PC-9 (cell line): ENCODE measurements at regions not wholly inside any gene's neighbourhood (a gene's known extent, or its start where the extent isn't known, plus 50 kb on each side); places are given as distances from the start of the nearest gene placed in this dataset.

Source experiments
- BruUV-seq: library from RNA; stranded (reverse); fragments of 400-500 nt; replicated peaks from 2 replicates; lab custom pipeline; 2021; lab: Mats Ljungman, UMichigan
- CTCF ChIA-PET: fragments of 300-600 bp; sonication (Branson Sonifier 250); formaldehyde crosslinking; loops from one replicate; lab custom pipeline; 2022; ENCODE audit warnings: antibody characterized with exemption; lab: Charles Lee
- POLR2A ChIA-PET: fragments of 300-600 bp; sonication (Branson Sonifier 250); formaldehyde crosslinking; loops from one replicate; lab custom pipeline; 2022; ENCODE audit warnings: antibody characterized with exemption; ENCODE audit not compliant: unreplicated experiment; lab: Charles Lee
- DNase-seq, 2 experiments: peaks; one replicate each; pipeline versions ENCODE4 v3.0.0 to v3.0.0-alpha.2; 2015 to 2022; ENCODE audit warnings: mixed read lengths in 1 of 2
- H2AFZ ChIP-seq: fragments of 200-600 bp; sonication (generic); 2 replicates; pipeline ENCODE4 v1.8.1; 2017; ENCODE audit warnings: antibody characterized with exemption
- H3F3A ChIP-seq: fragments of 200-600 bp; sonication (generic); 2 replicates; pipeline ENCODE4 v1.8.1; 2017; ENCODE audit warnings: antibody characterized with exemption, mild to moderate bottlenecking, low read depth; ENCODE audit not compliant: insufficient read depth
- H3K27ac ChIP-seq: fragments of 200-600 bp; sonication (generic); 2 replicates; pipeline ENCODE4 v1.6.1; 2016; ENCODE audit warnings: mixed run types
- H3K27me3 ChIP-seq: fragments of 200-600 bp; sonication (generic); 2 replicates; pipeline ENCODE4 v1.6.1; 2016; ENCODE audit warnings: low read depth, mixed run types; ENCODE audit not compliant: insufficient read depth
- H3K36me3 ChIP-seq: fragments of 200-600 bp; sonication (generic); 2 replicates; pipeline ENCODE4 v1.6.1; 2016; ENCODE audit warnings: low read depth, mixed run types
- H3K4me1 ChIP-seq: fragments of 200-600 bp; sonication (generic); replicated peaks from 2 replicates; pipeline ENCODE4 v1.6.1; 2016; ENCODE audit warnings: mixed run types; ENCODE audit not compliant: insufficient read depth
- H3K4me2 ChIP-seq: fragments of 200-600 bp; sonication (generic); 2 replicates; pipeline ENCODE4 v1.6.1; 2017; ENCODE audit warnings: mixed run types
- H3K4me3 ChIP-seq: fragments of 200-600 bp; sonication (generic); 2 replicates; pipeline ENCODE4 v1.6.1; 2016; ENCODE audit warnings: mixed run types
- H3K79me2 ChIP-seq: fragments of 200-600 bp; sonication (generic); 2 replicates; pipeline ENCODE4 v1.6.1; 2017; ENCODE audit warnings: low read depth, mixed run types
- H3K9me2 ChIP-seq: fragments of 200-600 bp; sonication (generic); 2 replicates; pipeline ENCODE4 v1.8.1; 2017; ENCODE audit warnings: mild to moderate bottlenecking; ENCODE audit not compliant: insufficient read depth
- H3K9me3 ChIP-seq: fragments of 200-600 bp; sonication (generic); 2 replicates; pipeline ENCODE4 v1.8.1; 2016; ENCODE audit warnings: low read depth; ENCODE audit not compliant: insufficient read depth
- H4K20me1 ChIP-seq: fragments of 200-600 bp; sonication (generic); 2 replicates; pipeline ENCODE4 v1.8.1; 2017; ENCODE audit not compliant: insufficient read depth
- EZH2 ChIP-seq: fragments of 200-600 bp; sonication (generic); IDR thresholded peaks from 2 replicates; pipeline ENCODE4 v1.8.0; 2017; ENCODE audit warnings: antibody characterized with exemption, low read depth
- intact Hi-C: fragments of 100-400 bp; cut with micrococcal nuclease; formaldehyde crosslinking; loops from one replicate; pipeline ENCODE4 v1.10.0; 2022; ENCODE audit not compliant: unreplicated experiment
- TF ChIP-seq, protein P1 (sequence below): fragments of 200-600 bp; sonication (generic); conservative IDR thresholded peaks from 2 replicates; pipeline ENCODE4 v1.6.1; 2017; ENCODE audit warnings: mixed run types, antibody characterized with exemption, mild to moderate bottlenecking, moderate library complexity

DNA sequence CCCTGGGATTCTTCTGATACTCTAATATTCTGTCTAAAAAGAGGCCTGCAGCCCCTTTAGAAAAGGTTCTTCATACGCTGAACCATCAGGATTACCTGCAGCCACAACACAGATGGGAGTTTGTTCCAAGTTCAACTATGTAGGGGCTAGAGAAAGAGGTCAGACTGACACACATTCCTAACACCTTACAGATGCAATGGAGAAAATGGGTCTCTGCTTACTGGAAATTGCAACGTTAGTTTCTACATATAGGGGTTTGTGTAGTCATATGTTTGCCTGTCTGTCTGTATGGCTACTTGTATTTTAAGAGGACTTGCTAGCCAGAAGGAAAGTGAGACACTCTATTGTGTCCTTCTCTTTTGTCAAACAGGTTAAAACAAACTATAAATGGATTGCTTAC lies 618.5 kb downstream of the INHBA start:
- no peaks in the 10 kb centered on the region for H3F3A ChIP-seq
- no TSS peak for BruUV-seq
- peaks cover 3% of the 10 kb centered on the region; the same call in 1 of the 2 replicates for H3K9me3 ChIP-seq
- no peaks in the 10 kb centered on the region for H4K20me1 ChIP-seq
- H2AFZ ChIP-seq = no peak overlapping the region
- H3K4me3 ChIP-seq = no peak overlapping the region
- H3K4me2 ChIP-seq = no peak overlapping the region
- no peaks in the 10 kb centered on the region for H3K4me1 ChIP-seq
- TF ChIP-seq, protein P1, sequence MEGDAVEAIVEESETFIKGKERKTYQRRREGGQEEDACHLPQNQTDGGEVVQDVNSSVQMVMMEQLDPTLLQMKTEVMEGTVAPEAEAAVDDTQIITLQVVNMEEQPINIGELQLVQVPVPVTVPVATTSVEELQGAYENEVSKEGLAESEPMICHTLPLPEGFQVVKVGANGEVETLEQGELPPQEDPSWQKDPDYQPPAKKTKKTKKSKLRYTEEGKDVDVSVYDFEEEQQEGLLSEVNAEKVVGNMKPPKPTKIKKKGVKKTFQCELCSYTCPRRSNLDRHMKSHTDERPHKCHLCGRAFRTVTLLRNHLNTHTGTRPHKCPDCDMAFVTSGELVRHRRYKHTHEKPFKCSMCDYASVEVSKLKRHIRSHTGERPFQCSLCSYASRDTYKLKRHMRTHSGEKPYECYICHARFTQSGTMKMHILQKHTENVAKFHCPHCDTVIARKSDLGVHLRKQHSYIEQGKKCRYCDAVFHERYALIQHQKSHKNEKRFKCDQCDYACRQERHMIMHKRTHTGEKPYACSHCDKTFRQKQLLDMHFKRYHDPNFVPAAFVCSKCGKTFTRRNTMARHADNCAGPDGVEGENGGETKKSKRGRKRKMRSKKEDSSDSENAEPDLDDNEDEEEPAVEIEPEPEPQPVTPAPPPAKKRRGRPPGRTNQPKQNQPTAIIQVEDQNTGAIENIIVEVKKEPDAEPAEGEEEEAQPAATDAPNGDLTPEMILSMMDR = no peak
- no peak for TF ChIP-seq EZH2
- H3K27me3 ChIP-seq = no peaks in the 10 kb centered on the region
- no peaks in the 10 kb centered on the region for H3K9me2 ChIP-seq
- POLR2A ChIA-PET = no interaction called here
- DNase-seq = no peak
- H3K79me2 ChIP-seq = no peaks in the 10 kb centered on the region
- intact Hi-C loops = no loop called here
- CTCF ChIA-PET = interaction anchor here (0.6 to 0.7 kb wide), 2 partner anchors 46 to 363 kb away, joined by 4 to 6 read pairs; no protein-coding TSS in a partner anchor
- no peaks in the 10 kb centered on the region for H3K36me3 ChIP-seq
- no peak overlapping the region for H3K27ac ChIP-seq

- Histone ChIP-seq H2AFZ (no peak overlapping the region), H3K27me3 (no peaks in the 10 kb centered on the region), H3K79me2 (no peaks in the 10 kb centered on the region), H3K9me3 (peaks cover 21% of the 10 kb centered on the region; the same call in 1 of the 2 replicates), H3K4me3 (no peak overlapping the region), H4K20me1 (no peaks in the 10 kb centered on the region), H3K4me1 (no peaks in the 10 kb centered on the region; the same call in 1 of the 2 replicates), H3K4me2 (no peak overlapping the region), H3K27ac (no peak overlapping the region), H3K36me3 (no peaks in the 10 kb centered on the region), H3K9me2 (no peaks in the 10 kb centered on the region; the same call in 1 of the 2 replicates), H3F3A (no peaks in the 10 kb centered on the region)
- POLR2A ChIA-PET = no interaction called here
- BruUV-seq = no TSS peak
- no peak for DNase-seq
- TF ChIP-seq, protein P1 = no peak
- TF ChIP-seq EZH2 = no peak
- CTCF ChIA-PET = no interaction called here
- intact Hi-C loops = no loop called here
Observed at GRCh38 chr7:41069635-41070034, 633.3 kb downstream of the INHBA start.

DNA sequence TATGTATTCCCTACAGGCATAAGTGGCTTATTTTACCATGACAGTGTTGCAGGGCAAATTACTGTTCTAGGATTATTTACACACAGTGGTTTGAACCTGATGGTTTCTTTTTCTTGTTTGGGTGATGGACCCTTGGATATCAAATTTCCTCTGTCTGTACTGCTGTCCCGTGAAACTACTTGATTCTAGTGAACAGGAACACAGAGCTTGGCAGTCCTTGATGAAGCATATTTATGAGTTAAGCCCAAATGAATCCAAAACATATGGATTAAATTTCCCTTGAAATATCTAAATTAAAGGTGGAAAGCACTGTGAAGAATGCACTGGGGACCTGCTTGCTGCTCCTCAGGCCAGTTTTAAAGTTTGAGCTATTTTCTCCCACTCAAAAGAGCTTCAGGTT lies 635.3 kb downstream of the INHBA start:
- H3K4me3 ChIP-seq = no peak overlapping the region
- H3K79me2 ChIP-seq = no peaks in the 10 kb centered on the region
- no peak for TF ChIP-seq EZH2
- TF ChIP-seq, protein P1 = no peak
- H3K4me1 ChIP-seq = no peaks in the 10 kb centered on the region; the same call in 1 of the 2 replicates
- ChIA-PET CTCF (no interaction called here), POLR2A (interaction anchor here (0.6 kb wide), 1 partner anchor 40 kb away, joined by 4 read pairs; no protein-coding TSS in a partner anchor)
- no peak overlapping the region for H3K27ac ChIP-seq
- H3K27me3 ChIP-seq = no peaks in the 10 kb centered on the region
- intact Hi-C loops = no loop called here
- H3K4me2 ChIP-seq = no peak overlapping the region
- H3K9me2 ChIP-seq = no peaks in the 10 kb centered on the region; the same call in 1 of the 2 replicates
- no peaks in the 10 kb centered on the region for H3K36me3 ChIP-seq
- H2AFZ ChIP-seq = no peak overlapping the region
- peaks cover 31% of the 10 kb centered on the region; the same call in 1 of the 2 replicates for H3K9me3 ChIP-seq
- no peaks in the 10 kb centered on the region for H4K20me1 ChIP-seq
- BruUV-seq = no TSS peak
- no peak for DNase-seq
- no peaks in the 10 kb centered on the region for H3F3A ChIP-seq
